WTC11 (cell line): ENCODE measurements at regions not wholly inside any gene's neighbourhood (a gene's known extent, or its start where the extent isn't known, plus 50 kb on each side); places are given as distances from the start of the nearest gene placed in this dataset.

Experiments used
- ATAC-seq: fragments of 200-7000 bp; cut with Tn5 transposase; 2 replicates; pipeline ENCODE4 v1.10.0; 2021; ENCODE audit warnings: mild to moderate bottlenecking, moderate library complexity
- CTCF ChIA-PET: fragments of 300-600 bp; sonication (Branson Sonifier 250); formaldehyde crosslinking; loops from one replicate; lab custom pipeline; 2021; ENCODE audit warnings: antibody characterized with exemption; lab: Charles Lee
- POLR2A ChIA-PET: fragments of 350-600 bp; sonication (Branson Sonifier 250); formaldehyde crosslinking; loops from one replicate; lab custom pipeline; 2021; ENCODE audit warnings: antibody characterized with exemption; lab: Charles Lee
- DNase-seq: peaks from one replicate; pipeline ENCODE4 v3.0.0; 2021; ENCODE audit warnings: low spot score
- H3K27ac Mint-ChIP-seq: 2 replicates; pipeline ENCODE4 v1.8.0; 2021; ENCODE audit warnings: mixed read lengths
- H3K27me3 Mint-ChIP-seq: 2 replicates; pipeline ENCODE4 v1.8.0; 2021; ENCODE audit warnings: low read depth, mild to moderate bottlenecking, moderate library complexity, mixed read lengths
- H3K36me3 Mint-ChIP-seq: 2 replicates; pipeline ENCODE4 v1.8.0; 2021; ENCODE audit warnings: mixed read lengths
- H3K4me1 Mint-ChIP-seq: 2 replicates; pipeline ENCODE4 v1.8.0; 2022; ENCODE audit warnings: mixed read lengths
- H3K4me3 Mint-ChIP-seq: 2 replicates; pipeline ENCODE4 v1.8.0; 2021; ENCODE audit warnings: mild to moderate bottlenecking, moderate library complexity, mixed read lengths
- H3K9me3 Mint-ChIP-seq: 2 replicates; pipeline ENCODE4 v1.8.0; 2021; ENCODE audit warnings: mixed read lengths
- ATF1 ChIP-seq: sonication (generic); formaldehyde crosslinking; IDR thresholded peaks from 2 replicates; pipeline ENCODE4 v1.8.1; 2023; ENCODE audit warnings: mild to moderate bottlenecking, moderate library complexity, missing genetic modification reagents
- CREB1 ChIP-seq: sonication (generic); formaldehyde crosslinking; IDR thresholded peaks from 2 replicates; pipeline ENCODE4 v1.8.0; 2023; ENCODE audit warnings: mild to moderate bottlenecking, missing genetic modification reagents
- CREM ChIP-seq: sonication (generic); formaldehyde crosslinking; IDR thresholded peaks from 2 replicates; pipeline ENCODE4 v1.8.1; 2022; ENCODE audit warnings: mild to moderate bottlenecking, missing genetic modification reagents, moderate library complexity
- KAT7 ChIP-seq: sonication (generic); formaldehyde crosslinking; IDR thresholded peaks from 2 replicates; pipeline ENCODE4 v1.8.1; 2023; ENCODE audit warnings: missing genetic modification reagents, mild to moderate bottlenecking, borderline replicate concordance
- MXD4 ChIP-seq: fragments of 250-450 bp; sonication (Bioruptor Pico); IDR thresholded peaks from 2 replicates; pipeline ENCODE4 v1.8.0; 2021; ENCODE audit warnings: mild to moderate bottlenecking, moderate library complexity, borderline replicate concordance
- NR1H2 ChIP-seq: sonication (generic); formaldehyde crosslinking; IDR thresholded peaks from 2 replicates; pipeline ENCODE4 v1.9.0; 2021; ENCODE audit warnings: mild to moderate bottlenecking, moderate library complexity, missing genetic modification reagents
- NR2C2 ChIP-seq: sonication (generic); formaldehyde crosslinking; IDR thresholded peaks from 2 replicates; pipeline ENCODE4 v1.8.0; 2022; ENCODE audit warnings: mild to moderate bottlenecking, missing genetic modification reagents
- OVOL2 ChIP-seq: fragments of 250-450 bp; sonication (Bioruptor Pico); IDR thresholded peaks from 2 replicates; pipeline ENCODE4 v1.9.0; 2021; ENCODE audit warnings: mild to moderate bottlenecking, borderline replicate concordance
- TCF7 ChIP-seq: sonication (generic); formaldehyde crosslinking; IDR thresholded peaks from 2 replicates; pipeline ENCODE4 v1.8.0; 2022; ENCODE audit warnings: mild to moderate bottlenecking, low read depth, missing genetic modification reagents, moderate library complexity
- TEAD1 ChIP-seq: sonication (generic); formaldehyde crosslinking; IDR thresholded peaks from 2 replicates; pipeline ENCODE4 v1.8.0; 2022; ENCODE audit warnings: mild to moderate bottlenecking, missing genetic modification reagents
- ZNF219 ChIP-seq: sonication (generic); formaldehyde crosslinking; IDR thresholded peaks from 2 replicates; pipeline ENCODE4 v1.8.0; 2023; ENCODE audit warnings: missing genetic modification reagents, mild to moderate bottlenecking, borderline replicate concordance
- ZNF416 ChIP-seq: fragments of 250-450 bp; sonication (Bioruptor Pico); IDR thresholded peaks from 2 replicates; pipeline ENCODE4 v1.9.0; 2021; ENCODE audit warnings: mild to moderate bottlenecking, inconsistent platforms
- ZNF671 ChIP-seq: fragments of 250-450 bp; sonication (Bioruptor Pico); IDR thresholded peaks from 2 replicates; pipeline ENCODE4 v1.8.0; 2021; ENCODE audit warnings: mild to moderate bottlenecking
- TF ChIP-seq, protein P1 (sequence below): sonication (generic); formaldehyde crosslinking; IDR thresholded peaks from 2 replicates; pipeline ENCODE4 v1.8.1; 2023; ENCODE audit warnings: mild to moderate bottlenecking, missing genetic modification reagents, moderate library complexity
- TF ChIP-seq, protein P2 (sequence below): sonication (generic); formaldehyde crosslinking; IDR thresholded peaks from 2 replicates; pipeline ENCODE4 v1.8.0; 2022; ENCODE audit warnings: mild to moderate bottlenecking, missing genetic modification reagents
- TF ChIP-seq, protein P3 (sequence below): fragments of 250-450 bp; sonication (Bioruptor Pico); IDR thresholded peaks from 2 replicates; pipeline ENCODE4 v1.8.0; 2021; ENCODE audit warnings: mild to moderate bottlenecking
- TF ChIP-seq, protein P4 (sequence below): sonication (generic); formaldehyde crosslinking; conservative IDR thresholded peaks from 2 replicates; pipeline ENCODE4 v1.8.1; 2023; ENCODE audit warnings: mild to moderate bottlenecking, low read depth, missing genetic modification reagents, moderate library complexity
- TF ChIP-seq, protein P5 (sequence below): sonication (generic); formaldehyde crosslinking; IDR thresholded peaks from 2 replicates; pipeline ENCODE4 v1.8.1; 2022; ENCODE audit warnings: low read depth, missing genetic modification reagents, borderline replicate concordance
- TF ChIP-seq, protein P6 (sequence below): sonication (generic); formaldehyde crosslinking; IDR thresholded peaks from 2 replicates; pipeline ENCODE4 v1.8.0; 2023; ENCODE audit warnings: missing genetic modification reagents
- TF ChIP-seq, protein P7 (sequence below): fragments of 250-450 bp; sonication (Bioruptor Pico); IDR thresholded peaks from 2 replicates; pipeline ENCODE4 v1.9.0; 2021; ENCODE audit warnings: mild to moderate bottlenecking
- TF ChIP-seq, protein P8 (sequence below): sonication (generic); formaldehyde crosslinking; IDR thresholded peaks from 2 replicates; pipeline ENCODE4 v1.8.1; 2023; ENCODE audit warnings: mild to moderate bottlenecking, missing genetic modification reagents, moderate library complexity
- TF ChIP-seq, protein P9 (sequence below): sonication (generic); formaldehyde crosslinking; IDR thresholded peaks from 2 replicates; pipeline ENCODE4 v1.8.1; 2023; ENCODE audit warnings: mild to moderate bottlenecking, moderate library complexity, missing genetic modification reagents

DNA sequence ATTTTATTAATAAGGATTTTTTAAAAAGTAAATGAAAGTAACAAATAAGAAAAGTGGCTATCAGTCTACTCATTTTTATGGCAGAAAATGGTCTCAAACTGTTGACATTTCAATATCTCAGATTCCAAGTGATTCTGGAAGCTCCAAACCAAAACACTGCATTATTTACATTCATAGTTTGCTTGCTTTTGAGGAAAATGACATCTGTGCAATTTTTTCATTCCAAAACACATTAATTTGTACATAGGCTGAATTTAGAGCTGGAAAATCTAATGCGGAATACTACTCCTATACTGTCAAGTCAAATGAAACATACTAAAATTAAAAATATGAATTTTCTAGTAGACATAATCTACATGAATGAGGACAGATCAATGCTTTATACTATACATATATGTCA, 1047.6 kb downstream of the CDH9 start (continued):
- TF ChIP-seq, protein P1, sequence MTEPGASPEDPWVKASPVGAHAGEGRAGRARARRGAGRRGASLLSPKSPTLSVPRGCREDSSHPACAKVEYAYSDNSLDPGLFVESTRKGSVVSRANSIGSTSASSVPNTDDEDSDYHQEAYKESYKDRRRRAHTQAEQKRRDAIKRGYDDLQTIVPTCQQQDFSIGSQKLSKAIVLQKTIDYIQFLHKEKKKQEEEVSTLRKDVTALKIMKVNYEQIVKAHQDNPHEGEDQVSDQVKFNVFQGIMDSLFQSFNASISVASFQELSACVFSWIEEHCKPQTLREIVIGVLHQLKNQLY (CRISPR knock-in tag), result no peak
- TF ChIP-seq, protein P2, sequence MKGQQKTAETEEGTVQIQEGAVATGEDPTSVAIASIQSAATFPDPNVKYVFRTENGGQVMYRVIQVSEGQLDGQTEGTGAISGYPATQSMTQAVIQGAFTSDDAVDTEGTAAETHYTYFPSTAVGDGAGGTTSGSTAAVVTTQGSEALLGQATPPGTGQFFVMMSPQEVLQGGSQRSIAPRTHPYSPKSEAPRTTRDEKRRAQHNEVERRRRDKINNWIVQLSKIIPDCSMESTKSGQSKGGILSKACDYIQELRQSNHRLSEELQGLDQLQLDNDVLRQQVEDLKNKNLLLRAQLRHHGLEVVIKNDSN, result no peak
- no peak for TF ChIP-seq CREB1 (CRISPR knock-in tag)
- TF ChIP-seq ZNF416 (CRISPR knock-in tag), result no peak
- TF ChIP-seq CREM (CRISPR knock-in tag), result no peak

DNA sequence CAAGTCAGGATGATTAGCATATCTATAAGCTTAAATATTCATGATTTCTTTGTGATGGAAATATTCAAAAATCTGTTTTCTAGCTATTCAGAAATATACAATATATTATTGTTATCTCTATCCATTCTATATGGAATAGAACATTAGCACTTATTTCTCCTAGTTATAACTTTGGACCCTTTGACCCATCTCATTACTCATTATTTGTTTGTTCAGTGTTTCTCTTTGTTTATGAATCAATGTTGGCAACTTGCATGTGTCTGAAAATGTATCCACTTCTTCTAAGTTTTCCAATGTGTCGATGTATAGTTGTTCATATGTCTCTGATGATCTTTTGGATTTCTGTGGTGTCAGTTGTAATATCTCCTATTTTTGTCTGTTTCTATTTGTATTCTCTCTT, 1059.3 kb downstream of the CDH9 start:
- no peak overlapping the region for H3K27ac Mint-ChIP-seq

More for the DNA sequence above, 1059.3 kb downstream of the CDH9 start:
- Mint-ChIP-seq H3K4me1 (no peaks in the 10 kb centered on the region), H3K36me3 (peaks cover 20% of the 10 kb centered on the region), H3K27me3 (no peaks in the 10 kb centered on the region), H3K4me3 (no peak overlapping the region), H3K9me3 (peaks cover 43% of the 10 kb centered on the region)
- TF ChIP-seq NR2C2 (CRISPR knock-in tag), result no peak
- TF ChIP-seq KAT7 (CRISPR knock-in tag), result no peak
- TF ChIP-seq, protein P3, sequence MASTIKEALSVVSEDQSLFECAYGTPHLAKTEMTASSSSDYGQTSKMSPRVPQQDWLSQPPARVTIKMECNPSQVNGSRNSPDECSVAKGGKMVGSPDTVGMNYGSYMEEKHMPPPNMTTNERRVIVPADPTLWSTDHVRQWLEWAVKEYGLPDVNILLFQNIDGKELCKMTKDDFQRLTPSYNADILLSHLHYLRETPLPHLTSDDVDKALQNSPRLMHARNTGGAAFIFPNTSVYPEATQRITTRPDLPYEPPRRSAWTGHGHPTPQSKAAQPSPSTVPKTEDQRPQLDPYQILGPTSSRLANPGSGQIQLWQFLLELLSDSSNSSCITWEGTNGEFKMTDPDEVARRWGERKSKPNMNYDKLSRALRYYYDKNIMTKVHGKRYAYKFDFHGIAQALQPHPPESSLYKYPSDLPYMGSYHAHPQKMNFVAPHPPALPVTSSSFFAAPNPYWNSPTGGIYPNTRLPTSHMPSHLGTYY, result no peak
- TF ChIP-seq ZNF671 (CRISPR knock-in tag), result no peak
- TF ChIP-seq, protein P4, sequence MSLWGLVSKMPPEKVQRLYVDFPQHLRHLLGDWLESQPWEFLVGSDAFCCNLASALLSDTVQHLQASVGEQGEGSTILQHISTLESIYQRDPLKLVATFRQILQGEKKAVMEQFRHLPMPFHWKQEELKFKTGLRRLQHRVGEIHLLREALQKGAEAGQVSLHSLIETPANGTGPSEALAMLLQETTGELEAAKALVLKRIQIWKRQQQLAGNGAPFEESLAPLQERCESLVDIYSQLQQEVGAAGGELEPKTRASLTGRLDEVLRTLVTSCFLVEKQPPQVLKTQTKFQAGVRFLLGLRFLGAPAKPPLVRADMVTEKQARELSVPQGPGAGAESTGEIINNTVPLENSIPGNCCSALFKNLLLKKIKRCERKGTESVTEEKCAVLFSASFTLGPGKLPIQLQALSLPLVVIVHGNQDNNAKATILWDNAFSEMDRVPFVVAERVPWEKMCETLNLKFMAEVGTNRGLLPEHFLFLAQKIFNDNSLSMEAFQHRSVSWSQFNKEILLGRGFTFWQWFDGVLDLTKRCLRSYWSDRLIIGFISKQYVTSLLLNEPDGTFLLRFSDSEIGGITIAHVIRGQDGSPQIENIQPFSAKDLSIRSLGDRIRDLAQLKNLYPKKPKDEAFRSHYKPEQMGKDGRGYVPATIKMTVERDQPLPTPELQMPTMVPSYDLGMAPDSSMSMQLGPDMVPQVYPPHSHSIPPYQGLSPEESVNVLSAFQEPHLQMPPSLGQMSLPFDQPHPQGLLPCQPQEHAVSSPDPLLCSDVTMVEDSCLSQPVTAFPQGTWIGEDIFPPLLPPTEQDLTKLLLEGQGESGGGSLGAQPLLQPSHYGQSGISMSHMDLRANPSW (CRISPR knock-in tag), result no peak
- no peak for TF ChIP-seq TCF7 (CRISPR knock-in tag)
- TF ChIP-seq, protein P2, result no peak
- TF ChIP-seq, protein P5, sequence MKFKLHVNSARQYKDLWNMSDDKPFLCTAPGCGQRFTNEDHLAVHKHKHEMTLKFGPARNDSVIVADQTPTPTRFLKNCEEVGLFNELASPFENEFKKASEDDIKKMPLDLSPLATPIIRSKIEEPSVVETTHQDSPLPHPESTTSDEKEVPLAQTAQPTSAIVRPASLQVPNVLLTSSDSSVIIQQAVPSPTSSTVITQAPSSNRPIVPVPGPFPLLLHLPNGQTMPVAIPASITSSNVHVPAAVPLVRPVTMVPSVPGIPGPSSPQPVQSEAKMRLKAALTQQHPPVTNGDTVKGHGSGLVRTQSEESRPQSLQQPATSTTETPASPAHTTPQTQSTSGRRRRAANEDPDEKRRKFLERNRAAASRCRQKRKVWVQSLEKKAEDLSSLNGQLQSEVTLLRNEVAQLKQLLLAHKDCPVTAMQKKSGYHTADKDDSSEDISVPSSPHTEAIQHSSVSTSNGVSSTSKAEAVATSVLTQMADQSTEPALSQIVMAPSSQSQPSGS, result no peak
- no peak for TF ChIP-seq ZNF219 (CRISPR knock-in tag)
- no peak for TF ChIP-seq OVOL2 (CRISPR knock-in tag)
- TF ChIP-seq, protein P6, sequence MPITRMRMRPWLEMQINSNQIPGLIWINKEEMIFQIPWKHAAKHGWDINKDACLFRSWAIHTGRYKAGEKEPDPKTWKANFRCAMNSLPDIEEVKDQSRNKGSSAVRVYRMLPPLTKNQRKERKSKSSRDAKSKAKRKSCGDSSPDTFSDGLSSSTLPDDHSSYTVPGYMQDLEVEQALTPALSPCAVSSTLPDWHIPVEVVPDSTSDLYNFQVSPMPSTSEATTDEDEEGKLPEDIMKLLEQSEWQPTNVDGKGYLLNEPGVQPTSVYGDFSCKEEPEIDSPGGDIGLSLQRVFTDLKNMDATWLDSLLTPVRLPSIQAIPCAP (CRISPR knock-in tag), result no peak
- TF ChIP-seq ATF1 (CRISPR knock-in tag), result no peak
- TF ChIP-seq, protein P7, sequence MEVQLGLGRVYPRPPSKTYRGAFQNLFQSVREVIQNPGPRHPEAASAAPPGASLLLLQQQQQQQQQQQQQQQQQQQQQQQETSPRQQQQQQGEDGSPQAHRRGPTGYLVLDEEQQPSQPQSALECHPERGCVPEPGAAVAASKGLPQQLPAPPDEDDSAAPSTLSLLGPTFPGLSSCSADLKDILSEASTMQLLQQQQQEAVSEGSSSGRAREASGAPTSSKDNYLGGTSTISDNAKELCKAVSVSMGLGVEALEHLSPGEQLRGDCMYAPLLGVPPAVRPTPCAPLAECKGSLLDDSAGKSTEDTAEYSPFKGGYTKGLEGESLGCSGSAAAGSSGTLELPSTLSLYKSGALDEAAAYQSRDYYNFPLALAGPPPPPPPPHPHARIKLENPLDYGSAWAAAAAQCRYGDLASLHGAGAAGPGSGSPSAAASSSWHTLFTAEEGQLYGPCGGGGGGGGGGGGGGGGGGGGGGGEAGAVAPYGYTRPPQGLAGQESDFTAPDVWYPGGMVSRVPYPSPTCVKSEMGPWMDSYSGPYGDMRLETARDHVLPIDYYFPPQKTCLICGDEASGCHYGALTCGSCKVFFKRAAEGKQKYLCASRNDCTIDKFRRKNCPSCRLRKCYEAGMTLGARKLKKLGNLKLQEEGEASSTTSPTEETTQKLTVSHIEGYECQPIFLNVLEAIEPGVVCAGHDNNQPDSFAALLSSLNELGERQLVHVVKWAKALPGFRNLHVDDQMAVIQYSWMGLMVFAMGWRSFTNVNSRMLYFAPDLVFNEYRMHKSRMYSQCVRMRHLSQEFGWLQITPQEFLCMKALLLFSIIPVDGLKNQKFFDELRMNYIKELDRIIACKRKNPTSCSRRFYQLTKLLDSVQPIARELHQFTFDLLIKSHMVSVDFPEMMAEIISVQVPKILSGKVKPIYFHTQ (CRISPR knock-in tag), result no peak
- TF ChIP-seq, protein P8, sequence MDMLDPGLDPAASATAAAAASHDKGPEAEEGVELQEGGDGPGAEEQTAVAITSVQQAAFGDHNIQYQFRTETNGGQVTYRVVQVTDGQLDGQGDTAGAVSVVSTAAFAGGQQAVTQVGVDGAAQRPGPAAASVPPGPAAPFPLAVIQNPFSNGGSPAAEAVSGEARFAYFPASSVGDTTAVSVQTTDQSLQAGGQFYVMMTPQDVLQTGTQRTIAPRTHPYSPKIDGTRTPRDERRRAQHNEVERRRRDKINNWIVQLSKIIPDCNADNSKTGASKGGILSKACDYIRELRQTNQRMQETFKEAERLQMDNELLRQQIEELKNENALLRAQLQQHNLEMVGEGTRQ (CRISPR knock-in tag), result no peak
- no peak for TF ChIP-seq TEAD1 (CRISPR knock-in tag)
- no peak for TF ChIP-seq NR1H2 (CRISPR knock-in tag)
- TF ChIP-seq CREB1 (CRISPR knock-in tag), result no peak
- TF ChIP-seq, protein P9, sequence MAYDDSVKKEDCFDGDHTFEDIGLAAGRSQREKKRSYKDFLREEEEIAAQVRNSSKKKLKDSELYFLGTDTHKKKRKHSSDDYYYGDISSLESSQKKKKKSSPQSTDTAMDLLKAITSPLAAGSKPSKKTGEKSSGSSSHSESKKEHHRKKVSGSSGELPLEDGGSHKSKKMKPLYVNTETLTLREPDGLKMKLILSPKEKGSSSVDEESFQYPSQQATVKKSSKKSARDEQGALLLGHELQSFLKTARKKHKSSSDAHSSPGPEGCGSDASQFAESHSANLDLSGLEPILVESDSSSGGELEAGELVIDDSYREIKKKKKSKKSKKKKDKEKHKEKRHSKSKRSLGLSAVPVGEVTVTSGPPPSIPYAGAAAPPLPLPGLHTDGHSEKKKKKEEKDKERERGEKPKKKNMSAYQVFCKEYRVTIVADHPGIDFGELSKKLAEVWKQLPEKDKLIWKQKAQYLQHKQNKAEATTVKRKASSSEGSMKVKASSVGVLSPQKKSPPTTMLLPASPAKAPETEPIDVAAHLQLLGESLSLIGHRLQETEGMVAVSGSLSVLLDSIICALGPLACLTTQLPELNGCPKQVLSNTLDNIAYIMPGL (CRISPR knock-in tag), result no peak
- TF ChIP-seq MXD4, result no peak
- CTCF ChIA-PET, result no interaction called here
- ATAC-seq (no peak), DNase-seq (no peak)
- POLR2A ChIA-PET, result no interaction called here
